PFSK-1 (cell line): ENCODE measurements at regions not wholly inside any gene's neighbourhood (a gene's known extent, or its start where the extent isn't known, plus 50 kb on each side); places are given as distances from the start of the nearest gene placed in this dataset.

ENCODE experiments used
- FOXP2 ChIP-seq: optimal IDR thresholded peaks from 2 replicates; pipeline ENCODE3; 2011; ENCODE audit warnings: borderline replicate concordance, control low read depth, inconsistent platforms; ENCODE audit not compliant: insufficient read depth; ENCODE audit errors: extremely low read length, extremely low read depth
- POLR2AphosphoS5 ChIP-seq: IDR thresholded peaks from 2 replicates; pipeline ENCODE4 v1.6.1; 2012; ENCODE audit warnings: low read depth, mild to moderate bottlenecking, control low read depth, low read length, moderate library complexity
- REST ChIP-seq, 2 experiments: IDR thresholded peaks; 2 replicates each; pipeline versions ENCODE4 v1.6.1 to v1.8.0; 2011 to 2012; ENCODE audit warnings: low read depth in 2 of 2, low read length in 2 of 2, control low read depth in 1 of 2, inconsistent platforms in 1 of 2, mild to moderate bottlenecking in 1 of 2, moderate library complexity in 1 of 2; ENCODE audit not compliant: insufficient read depth in 1 of 2
- SIN3A ChIP-seq: IDR thresholded peaks from 2 replicates; pipeline ENCODE4 v1.6.1; 2012; ENCODE audit warnings: mild to moderate bottlenecking, low read length, moderate library complexity, borderline replicate concordance; ENCODE audit not compliant: insufficient read depth
- TAF1 ChIP-seq: IDR thresholded peaks from 2 replicates; pipeline ENCODE4 v1.6.1; 2012; ENCODE audit warnings: low read length, control low read depth, borderline replicate concordance; ENCODE audit not compliant: insufficient read depth

GRCh38 chr11:127203490-127203889, 202.9 kb upstream of the KIRREL3 start:
- no peak for TF ChIP-seq POLR2AphosphoS5
- TF ChIP-seq SIN3A: no peak
- TF ChIP-seq REST (IDR thresholded peaks at IDR 0.05; ENCODE audit: insufficient read depth in 1 of 2, low read depth in 2 of 2, low read length in 2 of 2): no peak
- TF ChIP-seq TAF1: no peak
- TF ChIP-seq FOXP2: no peak
